ENCODE measurements at regions not wholly inside any gene's neighbourhood (a gene's known extent, or its start where the extent isn't known, plus 50 kb on each side); places are given as distances from the start of the nearest gene placed in this dataset.

- H3K9me3 ChIP-seq, result no peaks in the 10 kb centered on the region
- no peak for DNase-seq
- no peaks in the 10 kb centered on the region for H3K4me1 ChIP-seq
- H3K36me3 ChIP-seq, result no peaks in the 10 kb centered on the region
- H3K27ac ChIP-seq, result no peak overlapping the region
- peaks cover 0 to 6% (median 0%) of the 10 kb centered on the region in 4 donors for H3K27me3 ChIP-seq
- 72 to 78% methylated on average over 2 to 4 of the region's 4 CpGs for WGBS, 2 donors
- no peak overlapping the region for H3K4me3 ChIP-seq
- no peak for TF ChIP-seq POLR2A (IDR thresholded peaks at IDR 0.05)
- TF ChIP-seq, protein P1, sequence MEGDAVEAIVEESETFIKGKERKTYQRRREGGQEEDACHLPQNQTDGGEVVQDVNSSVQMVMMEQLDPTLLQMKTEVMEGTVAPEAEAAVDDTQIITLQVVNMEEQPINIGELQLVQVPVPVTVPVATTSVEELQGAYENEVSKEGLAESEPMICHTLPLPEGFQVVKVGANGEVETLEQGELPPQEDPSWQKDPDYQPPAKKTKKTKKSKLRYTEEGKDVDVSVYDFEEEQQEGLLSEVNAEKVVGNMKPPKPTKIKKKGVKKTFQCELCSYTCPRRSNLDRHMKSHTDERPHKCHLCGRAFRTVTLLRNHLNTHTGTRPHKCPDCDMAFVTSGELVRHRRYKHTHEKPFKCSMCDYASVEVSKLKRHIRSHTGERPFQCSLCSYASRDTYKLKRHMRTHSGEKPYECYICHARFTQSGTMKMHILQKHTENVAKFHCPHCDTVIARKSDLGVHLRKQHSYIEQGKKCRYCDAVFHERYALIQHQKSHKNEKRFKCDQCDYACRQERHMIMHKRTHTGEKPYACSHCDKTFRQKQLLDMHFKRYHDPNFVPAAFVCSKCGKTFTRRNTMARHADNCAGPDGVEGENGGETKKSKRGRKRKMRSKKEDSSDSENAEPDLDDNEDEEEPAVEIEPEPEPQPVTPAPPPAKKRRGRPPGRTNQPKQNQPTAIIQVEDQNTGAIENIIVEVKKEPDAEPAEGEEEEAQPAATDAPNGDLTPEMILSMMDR (IDR thresholded peaks at IDR 0.05), result no peak
- intact Hi-C loops (cut with DNase I), result no loop called here
These were observed 157.1 kb downstream of the GATA3 start for GRCh38 chr10:8211631-8212030.

- 76 to 88% methylated on average over 2 of the region's 2 CpGs for WGBS, 2 donors
- H3K4me1 ChIP-seq, result no peaks in the 10 kb centered on the region
- no peak overlapping the region for H3K27ac ChIP-seq
- H3K4me3 ChIP-seq, result no peak overlapping the region
- no peaks in the 10 kb centered on the region for H3K36me3 ChIP-seq
- intact Hi-C loops (cut with DNase I), result no loop called here
- no peak for TF ChIP-seq POLR2A (IDR thresholded peaks at IDR 0.05)
- TF ChIP-seq, protein P1 (IDR thresholded peaks at IDR 0.05), result no peak
- H3K27me3 ChIP-seq, result peaks cover 0 to 3% (median 0%) of the 10 kb centered on the region in 4 donors
- no peaks in the 10 kb centered on the region for H3K9me3 ChIP-seq
- no peak for DNase-seq
These were observed 159.2 kb downstream of the GATA3 start for GRCh38 chr10:8213735-8214134.

- Histone ChIP-seq H3K27ac (no peak overlapping the region), H3K27me3 (peaks cover 0 to 3% (median 0%) of the 10 kb centered on the region in 4 donors), H3K4me3 (no peak overlapping the region), H3K4me1 (no peaks in the 10 kb centered on the region), H3K36me3 (no peaks in the 10 kb centered on the region), H3K9me3 (no peaks in the 10 kb centered on the region)
- intact Hi-C loops (cut with DNase I), result no loop called here
- 68 to 79% methylated on average over 4 of the region's 4 CpGs for WGBS, 2 donors
- no peak for DNase-seq
- TF ChIP-seq, protein P1 (IDR thresholded peaks at IDR 0.05), result no peak
- TF ChIP-seq POLR2A (IDR thresholded peaks at IDR 0.05), result no peak
These were observed 160.1 kb downstream of the GATA3 start for GRCh38 chr10:8214587-8214986.

- no peaks in the 10 kb centered on the region for H3K36me3 ChIP-seq
- no peaks in the 10 kb centered on the region for H3K4me1 ChIP-seq
- H3K4me3 ChIP-seq, result no peak overlapping the region
- no peak overlapping the region for H3K27ac ChIP-seq
- intact Hi-C loops (cut with DNase I), result no loop called here
- no peak for DNase-seq
- no peaks in the 10 kb centered on the region for H3K27me3 ChIP-seq
- TF ChIP-seq POLR2A (IDR thresholded peaks at IDR 0.05), result no peak
- TF ChIP-seq, protein P1 (IDR thresholded peaks at IDR 0.05), result no peak
- no peaks in the 10 kb centered on the region for H3K9me3 ChIP-seq
These were observed 162.4 kb downstream of the GATA3 start for GRCh38 chr10:8216893-8217292.

- no peak overlapping the region for H3K4me3 ChIP-seq
- H3K27me3 ChIP-seq, result no peaks in the 10 kb centered on the region
- H3K27ac ChIP-seq, result no peak overlapping the region
- no peak for TF ChIP-seq POLR2A (IDR thresholded peaks at IDR 0.05)
- TF ChIP-seq, protein P1 (IDR thresholded peaks at IDR 0.05), result no peak
- DNase-seq, result no peak
- H3K4me1 ChIP-seq, result no peaks in the 10 kb centered on the region
- H3K36me3 ChIP-seq, result no peaks in the 10 kb centered on the region
- H3K9me3 ChIP-seq, result no peaks in the 10 kb centered on the region
- WGBS, 2 donors, result 60 to 76% methylated on average over 5 to 6 of the region's 6 CpGs
- intact Hi-C loops (cut with DNase I), result no loop called here
These were observed 167.0 kb downstream of the GATA3 start for GRCh38 chr10:8221451-8221850.

Measured in esophagus squamous epithelium (tissue), 5 donors.